ENCODE measurements at regions not wholly inside any gene's neighbourhood (a gene's known extent, or its start where the extent isn't known, plus 50 kb on each side); places are given as distances from the start of the nearest gene placed in this dataset.

- Histone ChIP-seq H3K36me3 (replicated peaks in 1 of 2; ENCODE audit: control insufficient read depth in 1 of 2, insufficient read depth in 2 of 2, low read length in 1 of 2) (no peaks in the 10 kb centered on the region), H4K20me1 (ENCODE audit: insufficient read depth) (no peaks in the 10 kb centered on the region), H3K27me3 (ENCODE audit: insufficient read depth) (0 out of 2 replicates have a peak, but pooled peaks cover 7% of the 10 kb centered on the region), H3K27ac (ENCODE audit: low read depth in 2 of 2, low read length in 1 of 2) (no peak overlapping the region), H3K79me2 (ENCODE audit: insufficient read depth) (no peaks in the 10 kb centered on the region), H3K4me3 (ENCODE audit: low read depth in 2 of 2, low read length in 1 of 2) (no peak overlapping the region), H3K9me3 (no peaks in the 10 kb centered on the region), H3K9me2 (no peaks in the 10 kb centered on the region), H3K4me1 (ENCODE audit: control insufficient read depth in 1 of 2, insufficient read depth in 2 of 2, low read depth in 1 of 2, low read length in 1 of 2) (no peaks in the 10 kb centered on the region), H3K4me2 (no peak overlapping the region), H2AFZ (ENCODE audit: low read depth) (no peak overlapping the region), H3K9ac (no peak overlapping the region), H3F3A (replicated peaks; ENCODE audit: insufficient read depth) (no peaks in the 10 kb centered on the region)
- ChIA-PET CTCF (no interaction called here), POLR2A (no interaction called here)
- 0% methylated on average over 2 of the region's 2 CpGs for WGBS (ENCODE audit: low lambda C conversion rate)
- DNase-seq = no peak
- TF ChIP-seq PBX3 (IDR thresholded peaks at IDR 0.05) (no peak), SIN3A (IDR thresholded peaks at IDR 0.05; ENCODE audit: borderline replicate concordance, low read depth, low read length) (no peak), ELF1 (IDR thresholded peaks at IDR 0.05) (no peak), GATA2 (CRISPR knock-in tag; IDR thresholded peaks at IDR 0.05) (no peak), JUND (IDR thresholded peaks at IDR 0.05) (no peak), RXRA (IDR thresholded peaks at IDR 0.05; ENCODE audit: borderline replicate concordance, low read depth) (no peak), CHD2 (IDR thresholded peaks at IDR 0.05; ENCODE audit: low read length, partially characterized antibody) (no peak)
Measured at GRCh38 chr12:58665375-58665774, 254.9 kb downstream of the LRIG3 start.

DNA sequence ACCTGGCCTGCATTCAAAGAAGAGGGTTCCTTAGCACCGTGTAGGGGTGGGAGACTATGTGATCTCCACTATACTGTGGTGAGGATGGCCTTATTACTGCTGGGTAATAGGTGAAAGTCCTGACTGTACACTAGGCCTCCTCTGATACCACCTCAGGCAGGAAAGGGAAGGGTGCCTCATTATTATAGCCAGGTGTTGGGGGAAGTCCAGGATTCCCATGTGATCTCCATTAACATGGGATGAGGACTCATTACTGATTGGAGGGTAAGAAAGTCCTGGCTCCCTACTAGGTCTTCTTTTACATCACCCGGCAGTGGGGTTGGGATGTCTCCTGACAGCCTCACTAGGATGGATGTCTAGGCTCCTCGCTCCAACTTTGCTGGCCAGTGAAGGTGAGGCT lies 252.1 kb downstream of the LRIG3 start:
- WGBS (ENCODE audit: low lambda C conversion rate) = 0% methylated on average over 2 of the region's 3 CpGs
- Histone ChIP-seq H3K9me3 (no peaks in the 10 kb centered on the region), H3K4me3 (ENCODE audit: low read depth in 2 of 2, low read length in 1 of 2) (no peak overlapping the region), H3K27me3 (ENCODE audit: insufficient read depth) (0 out of 2 replicates have a peak, but pooled peaks cover 7% of the 10 kb centered on the region), H3K9ac (no peak overlapping the region), H3F3A (replicated peaks; ENCODE audit: insufficient read depth) (no peaks in the 10 kb centered on the region), H3K79me2 (ENCODE audit: insufficient read depth) (no peaks in the 10 kb centered on the region), H2AFZ (ENCODE audit: low read depth) (no peak overlapping the region), H3K4me2 (no peak overlapping the region), H3K36me3 (replicated peaks in 1 of 2; ENCODE audit: control insufficient read depth in 1 of 2, insufficient read depth in 2 of 2, low read length in 1 of 2) (no peaks in the 10 kb centered on the region), H3K27ac (ENCODE audit: low read depth in 2 of 2, low read length in 1 of 2) (no peak overlapping the region), H3K4me1 (ENCODE audit: control insufficient read depth in 1 of 2, insufficient read depth in 2 of 2, low read depth in 1 of 2, low read length in 1 of 2) (no peaks in the 10 kb centered on the region), H3K9me2 (no peaks in the 10 kb centered on the region), H4K20me1 (ENCODE audit: insufficient read depth) (no peaks in the 10 kb centered on the region)
- ChIA-PET POLR2A (no interaction called here), CTCF (no interaction called here)
- no peak for TF ChIP-seq NFIC (IDR thresholded peaks at IDR 0.05; ENCODE audit: borderline replicate concordance)
- TF ChIP-seq RCOR1 (IDR thresholded peaks at IDR 0.05; ENCODE audit: low read length) = no peak
- TF ChIP-seq REST (IDR thresholded peaks at IDR 0.05; ENCODE audit: low read depth, low read length) = no peak
- TF ChIP-seq MEF2A (IDR thresholded peaks at IDR 0.05; ENCODE audit: borderline replicate concordance, low read depth) = no peak
- no peak for TF ChIP-seq FOXM1 (IDR thresholded peaks at IDR 0.05; ENCODE audit: low read depth)
- DNase-seq = no peak
